ENCODE measurements at regions not wholly inside any gene's neighbourhood (a gene's known extent, or its start where the extent isn't known, plus 50 kb on each side); places are given as distances from the start of the nearest gene placed in this dataset.

DNA sequence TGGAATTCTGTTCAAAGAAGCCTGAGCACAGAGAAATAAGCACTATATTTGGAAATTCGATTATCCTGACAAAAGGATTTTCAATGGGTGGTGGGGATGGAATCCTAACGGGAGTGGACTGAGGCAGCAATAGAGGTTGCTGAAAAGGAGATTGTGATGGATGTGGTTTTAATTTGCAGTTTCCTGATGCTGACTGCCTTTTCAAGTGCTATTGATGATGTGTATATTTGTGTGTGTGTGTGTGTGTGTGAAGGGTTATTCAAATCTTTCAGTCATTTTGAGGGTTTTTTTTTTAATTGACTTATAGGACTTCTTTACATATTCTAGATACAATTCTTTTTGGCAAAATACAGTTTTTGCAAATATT is 614.5 kb downstream of the HINT1 start:
- Histone ChIP-seq H3K9ac (ENCODE audit: low read depth, low read length, poor library complexity, severe bottlenecking) (no peak overlapping the region), H4K20me1 (ENCODE audit: insufficient read depth, low read length, poor library complexity, severe bottlenecking) (no peaks in the 10 kb centered on the region), H2AFZ (ENCODE audit: low read length) (no peak overlapping the region), H3K79me2 (ENCODE audit: insufficient read depth, low read length) (no peaks in the 10 kb centered on the region), H3K9me3 (ENCODE audit: insufficient read depth, low read depth, low read length) (no peaks in the 10 kb centered on the region), H3K27me3 (ENCODE audit: insufficient read depth, low read length, poor library complexity, severe bottlenecking) (no peaks in the 10 kb centered on the region), H3K4me2 (ENCODE audit: low read depth, low read length, poor library complexity, severe bottlenecking) (no peak overlapping the region), H3F3A (ENCODE audit: low read depth) (no peaks in the 10 kb centered on the region), H3K4me3 (ENCODE audit: low read length, poor library complexity, severe bottlenecking) (no peak overlapping the region), H3K9me2 (replicated peaks; ENCODE audit: low read depth, low read length) (no peaks in the 10 kb centered on the region), H3K36me3 (ENCODE audit: insufficient read depth, low read length) (no peaks in the 10 kb centered on the region), H3K4me1 (ENCODE audit: insufficient read depth, low read length, poor library complexity, severe bottlenecking) (no peaks in the 10 kb centered on the region)
- TF ChIP-seq, protein P1, sequence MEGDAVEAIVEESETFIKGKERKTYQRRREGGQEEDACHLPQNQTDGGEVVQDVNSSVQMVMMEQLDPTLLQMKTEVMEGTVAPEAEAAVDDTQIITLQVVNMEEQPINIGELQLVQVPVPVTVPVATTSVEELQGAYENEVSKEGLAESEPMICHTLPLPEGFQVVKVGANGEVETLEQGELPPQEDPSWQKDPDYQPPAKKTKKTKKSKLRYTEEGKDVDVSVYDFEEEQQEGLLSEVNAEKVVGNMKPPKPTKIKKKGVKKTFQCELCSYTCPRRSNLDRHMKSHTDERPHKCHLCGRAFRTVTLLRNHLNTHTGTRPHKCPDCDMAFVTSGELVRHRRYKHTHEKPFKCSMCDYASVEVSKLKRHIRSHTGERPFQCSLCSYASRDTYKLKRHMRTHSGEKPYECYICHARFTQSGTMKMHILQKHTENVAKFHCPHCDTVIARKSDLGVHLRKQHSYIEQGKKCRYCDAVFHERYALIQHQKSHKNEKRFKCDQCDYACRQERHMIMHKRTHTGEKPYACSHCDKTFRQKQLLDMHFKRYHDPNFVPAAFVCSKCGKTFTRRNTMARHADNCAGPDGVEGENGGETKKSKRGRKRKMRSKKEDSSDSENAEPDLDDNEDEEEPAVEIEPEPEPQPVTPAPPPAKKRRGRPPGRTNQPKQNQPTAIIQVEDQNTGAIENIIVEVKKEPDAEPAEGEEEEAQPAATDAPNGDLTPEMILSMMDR (conservative IDR thresholded peaks at IDR 0.05; ENCODE audit: low read length), result no peak
- no peak for TF ChIP-seq EZH2phosphoT487 (IDR thresholded peaks at IDR 0.05; ENCODE audit: borderline replicate concordance)

GRCh38 chr5:130549884-130550561 is 615.0 kb downstream of the HINT1 start:
- TF ChIP-seq, protein P1 (conservative IDR thresholded peaks at IDR 0.05; ENCODE audit: low read length), result no peak
- TF ChIP-seq EZH2phosphoT487 (IDR thresholded peaks at IDR 0.05; ENCODE audit: borderline replicate concordance), result no peak
- no peaks in the 10 kb centered on the region for H3K27me3 ChIP-seq (ENCODE audit: insufficient read depth, low read length, poor library complexity, severe bottlenecking)
- H3K79me2 ChIP-seq (ENCODE audit: insufficient read depth, low read length), result no peaks in the 10 kb centered on the region
- no peak overlapping the region for H3K9ac ChIP-seq (ENCODE audit: low read depth, low read length, poor library complexity, severe bottlenecking)
- H3K4me3 ChIP-seq (ENCODE audit: low read length, poor library complexity, severe bottlenecking), result no peak overlapping the region
- H2AFZ ChIP-seq (ENCODE audit: low read length), result no peak overlapping the region
- no peaks in the 10 kb centered on the region for H3K9me3 ChIP-seq (ENCODE audit: insufficient read depth, low read depth, low read length)
- no peaks in the 10 kb centered on the region for H4K20me1 ChIP-seq (ENCODE audit: insufficient read depth, low read length, poor library complexity, severe bottlenecking)
- H3K36me3 ChIP-seq (ENCODE audit: insufficient read depth, low read length), result no peaks in the 10 kb centered on the region
- no peaks in the 10 kb centered on the region for H3K4me1 ChIP-seq (ENCODE audit: insufficient read depth, low read length, poor library complexity, severe bottlenecking)
- H3K4me2 ChIP-seq (ENCODE audit: low read depth, low read length, poor library complexity, severe bottlenecking), result no peak overlapping the region
- no peaks in the 10 kb centered on the region for H3K9me2 ChIP-seq (replicated peaks; ENCODE audit: low read depth, low read length)
- no peaks in the 10 kb centered on the region for H3F3A ChIP-seq (ENCODE audit: low read depth)

- TF ChIP-seq, protein P1 (conservative IDR thresholded peaks at IDR 0.05; ENCODE audit: low read length), result no peak
- no peak for TF ChIP-seq EZH2phosphoT487 (IDR thresholded peaks at IDR 0.05; ENCODE audit: borderline replicate concordance)
- Histone ChIP-seq H3K27me3 (ENCODE audit: insufficient read depth, low read length, poor library complexity, severe bottlenecking) (no peaks in the 10 kb centered on the region), H3K4me3 (ENCODE audit: low read length, poor library complexity, severe bottlenecking) (no peak overlapping the region), H3K4me1 (ENCODE audit: insufficient read depth, low read length, poor library complexity, severe bottlenecking) (no peaks in the 10 kb centered on the region), H3K9ac (ENCODE audit: low read depth, low read length, poor library complexity, severe bottlenecking) (no peak overlapping the region), H4K20me1 (ENCODE audit: insufficient read depth, low read length, poor library complexity, severe bottlenecking) (no peaks in the 10 kb centered on the region), H3K36me3 (ENCODE audit: insufficient read depth, low read length) (no peaks in the 10 kb centered on the region), H3K79me2 (ENCODE audit: insufficient read depth, low read length) (no peaks in the 10 kb centered on the region), H3F3A (ENCODE audit: low read depth) (no peaks in the 10 kb centered on the region), H3K9me2 (replicated peaks; ENCODE audit: low read depth, low read length) (no peaks in the 10 kb centered on the region), H3K9me3 (ENCODE audit: insufficient read depth, low read depth, low read length) (no peaks in the 10 kb centered on the region), H3K4me2 (ENCODE audit: low read depth, low read length, poor library complexity, severe bottlenecking) (no peak overlapping the region), H2AFZ (ENCODE audit: low read length) (no peak overlapping the region)
These were observed 618.8 kb downstream of the HINT1 start for GRCh38 chr5:130546211-130546610.
